ENCODE measurements at regions not wholly inside any gene's neighbourhood (a gene's known extent, or its start where the extent isn't known, plus 50 kb on each side); places are given as distances from the start of the nearest gene placed in this dataset.
"Not testable (repeated sequence)": the region's sequence is repeated elsewhere in the genome, so short reads cannot be mapped to it uniquely, and the experiment has no call there.

DNA sequence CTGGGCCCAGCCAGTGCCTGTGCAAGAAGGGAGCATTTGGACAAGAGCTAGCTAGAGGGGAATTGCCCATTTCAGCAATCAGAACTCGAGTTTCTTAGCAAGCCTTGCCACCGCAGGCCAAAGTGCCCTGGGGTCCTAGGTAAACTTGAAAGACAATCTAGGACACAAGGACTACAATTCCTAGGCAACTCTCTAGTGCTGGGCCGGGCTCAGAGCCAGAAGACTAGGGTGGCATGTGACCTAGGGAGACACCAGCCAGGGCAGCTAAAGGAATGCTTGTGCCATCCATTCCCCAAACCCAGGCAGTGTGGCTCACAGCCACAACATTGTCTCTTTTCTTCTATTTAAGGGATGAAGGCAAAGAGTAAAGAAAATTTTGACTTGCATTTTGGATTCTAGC is 205.0 kb downstream of the BMP4 start:
- DNase-seq (ENCODE audit: low read depth in 4 of 4, low spot score in 3 of 4) = no peak

DNA sequence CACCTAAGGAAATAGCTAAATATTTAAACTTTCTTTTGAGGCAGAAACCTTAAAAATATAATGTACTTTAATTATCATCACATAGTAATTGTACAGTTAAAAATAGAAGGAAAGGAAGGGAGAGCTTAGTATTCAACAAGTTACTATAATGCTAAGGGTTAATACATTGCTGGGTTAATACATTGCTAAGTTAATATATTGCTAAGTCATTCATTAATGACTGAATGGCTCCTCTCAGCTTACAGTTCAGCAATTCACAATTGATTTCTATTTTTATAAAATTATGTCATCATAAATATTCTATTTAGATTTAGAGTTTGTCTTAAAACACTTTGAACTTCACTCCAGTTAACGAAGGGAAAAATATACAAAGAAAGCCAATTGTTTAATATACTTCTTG is 207.9 kb downstream of the BMP4 start:
- peak in 1 of 4 donors; percentile 26 for DNase-seq (ENCODE audit: low read depth in 4 of 4, low spot score in 3 of 4)

DNA sequence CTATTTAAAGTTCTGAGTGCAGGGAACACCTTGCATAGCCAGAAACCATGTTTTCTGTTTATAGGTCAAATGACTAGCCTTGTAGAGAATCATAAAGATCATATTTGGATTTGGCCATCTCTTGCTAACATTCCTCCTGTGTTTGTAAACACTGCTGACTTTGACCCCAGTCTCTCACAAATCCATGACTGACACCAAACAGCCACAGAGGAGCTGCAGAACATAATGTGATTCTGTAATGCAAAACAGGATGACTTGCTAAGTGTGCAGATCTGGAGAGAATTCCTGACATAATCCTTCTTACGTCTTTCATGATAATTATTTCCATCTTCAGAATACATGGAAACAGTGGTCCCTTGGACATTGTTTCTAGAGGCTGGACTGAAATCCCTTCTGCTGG is 211.8 kb downstream of the BMP4 start:
- no peak for DNase-seq (ENCODE audit: low read depth in 4 of 4, low spot score in 3 of 4)

DNA sequence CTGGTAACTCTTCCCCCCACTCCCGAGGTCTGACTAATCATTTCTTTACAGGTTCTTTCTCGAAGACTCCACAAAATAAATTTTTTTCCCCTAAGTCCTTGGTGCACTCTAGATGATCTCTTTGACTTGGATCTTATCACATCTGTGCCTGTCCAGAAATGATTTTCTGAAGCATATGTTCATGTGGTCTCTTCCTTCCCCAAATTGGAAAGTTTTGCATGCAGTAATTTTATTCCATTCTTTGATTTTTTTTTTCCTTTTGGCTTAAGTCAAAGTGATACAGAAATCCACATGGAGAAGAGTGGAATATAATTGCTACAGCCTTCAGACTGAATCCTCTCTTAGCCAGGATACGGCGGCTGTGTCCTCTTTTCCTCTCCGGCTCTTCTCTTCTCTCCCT is 213.3 kb downstream of the BMP4 start:
- DNase-seq (ENCODE audit: low read depth in 4 of 4, low spot score in 3 of 4) = no peak

DNA sequence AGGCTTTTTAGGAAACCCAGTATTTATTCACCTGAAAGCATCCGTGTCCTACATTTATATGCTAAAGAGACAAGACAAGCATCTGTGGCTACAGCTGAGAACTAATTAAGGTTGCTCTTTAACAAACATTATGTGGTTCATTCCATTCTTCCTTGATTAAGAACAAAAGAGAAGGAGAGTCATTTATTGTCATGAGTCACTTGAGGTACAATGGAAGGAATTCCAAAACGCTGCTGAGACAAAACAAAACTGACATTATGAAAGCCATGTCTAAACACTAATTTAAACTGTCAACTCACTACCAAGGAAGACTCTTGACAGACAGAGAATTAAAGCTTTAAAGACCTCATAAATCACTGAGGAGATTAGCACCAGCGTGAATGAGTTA is 214.4 kb downstream of the BMP4 start:
- no peak for DNase-seq (ENCODE audit: low read depth in 4 of 4, low spot score in 3 of 4)

DNA sequence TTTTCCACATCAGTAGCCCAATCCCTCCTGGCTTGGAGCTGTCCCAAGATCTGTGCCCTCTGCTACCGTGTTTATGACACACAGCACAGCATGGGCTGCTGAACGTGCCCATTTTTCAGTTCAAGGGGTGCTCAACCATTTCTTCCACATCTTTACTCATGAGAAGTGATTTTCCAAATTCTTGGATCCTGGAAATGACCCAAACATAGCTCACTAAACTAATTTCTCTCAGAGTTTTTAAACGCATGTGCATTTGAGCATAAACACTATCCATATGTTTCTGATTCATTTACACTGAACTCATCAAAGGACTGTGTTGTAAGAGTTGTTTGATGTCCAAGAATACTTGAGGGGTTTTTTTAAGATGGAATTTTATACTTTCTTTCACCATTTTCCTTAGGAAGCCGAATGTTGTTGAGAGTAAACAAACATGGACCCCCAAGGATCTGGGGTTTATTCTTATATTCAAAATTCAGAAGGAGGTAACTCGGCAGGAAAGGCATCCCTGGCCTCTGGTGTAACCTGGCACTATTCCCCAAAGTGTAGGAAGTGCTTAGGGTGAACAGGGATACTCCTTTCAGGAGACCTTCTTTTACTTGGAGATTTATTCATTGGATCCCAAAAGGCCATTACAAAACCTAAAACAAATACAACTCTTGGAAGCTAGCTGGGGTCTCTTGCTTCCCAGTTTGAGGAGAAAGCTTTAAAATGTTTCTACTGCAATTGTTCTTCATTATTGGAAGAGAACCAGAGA is 215.0 kb downstream of the BMP4 start:
- DNase-seq (ENCODE audit: low read depth in 4 of 4, low spot score in 3 of 4) = no peak

DNA sequence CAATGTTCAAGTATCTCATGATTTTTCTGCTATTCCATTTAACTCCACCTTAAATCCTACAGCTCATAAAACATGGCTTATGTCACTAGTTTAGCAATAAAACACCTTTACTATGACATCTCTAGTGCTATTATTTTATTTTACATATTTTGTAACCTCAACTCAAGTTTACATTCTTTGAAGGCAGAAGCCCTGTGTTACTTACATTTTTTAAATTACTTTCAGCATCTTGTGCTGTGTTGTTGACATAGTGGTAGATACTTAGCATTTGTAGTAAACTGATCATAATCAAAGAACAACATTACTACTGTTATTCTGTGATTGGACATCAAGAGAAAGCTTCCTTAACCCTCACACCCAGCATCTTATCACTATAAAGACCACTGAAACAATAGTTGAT is 216.1 kb downstream of the BMP4 start:
- DNase-seq (ENCODE audit: low read depth in 4 of 4, low spot score in 3 of 4) = no peak

DNA sequence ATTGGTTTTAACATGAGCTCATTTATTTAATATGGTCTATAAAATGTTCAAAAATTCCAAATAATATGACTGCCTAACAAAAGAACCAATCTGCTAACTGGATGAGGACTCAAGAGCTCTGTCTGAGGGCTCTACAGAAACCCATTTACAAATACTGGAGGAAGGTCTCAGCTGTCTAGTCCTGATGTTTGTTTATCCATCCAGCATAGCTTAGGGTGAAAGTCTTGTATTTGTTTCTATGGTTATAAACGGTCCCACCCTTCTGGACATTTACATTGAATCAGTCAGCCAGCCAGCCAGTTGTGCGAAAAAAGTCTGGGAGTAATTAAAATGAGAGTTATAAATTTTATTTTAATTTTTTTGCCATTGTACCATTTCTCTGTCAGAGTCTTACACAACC is 220.7 kb downstream of the BMP4 start:
- DNase-seq (ENCODE audit: low read depth in 4 of 4, low spot score in 3 of 4) = no peak

DNA sequence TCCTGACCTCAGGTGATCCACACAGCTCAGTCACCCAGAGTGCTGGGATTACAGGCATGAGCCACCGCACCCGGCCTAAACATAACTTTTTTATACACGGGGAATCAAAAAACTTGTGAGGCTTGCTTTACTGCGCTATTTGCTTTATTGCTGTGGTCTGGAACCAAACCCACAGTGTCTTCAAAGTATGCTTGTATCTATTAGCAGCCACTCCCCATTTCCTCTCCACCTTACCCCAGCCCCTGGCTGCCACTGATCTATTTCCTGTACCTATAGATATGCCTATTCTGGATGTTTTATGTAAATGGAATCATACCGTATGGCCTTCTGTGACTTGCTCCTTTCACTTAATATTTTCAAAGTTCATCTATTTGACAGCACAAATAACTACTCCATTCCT is 233.4 kb downstream of the BMP4 start:
- DNase-seq (ENCODE audit: low read depth in 4 of 4, low spot score in 3 of 4) = no peak

DNA sequence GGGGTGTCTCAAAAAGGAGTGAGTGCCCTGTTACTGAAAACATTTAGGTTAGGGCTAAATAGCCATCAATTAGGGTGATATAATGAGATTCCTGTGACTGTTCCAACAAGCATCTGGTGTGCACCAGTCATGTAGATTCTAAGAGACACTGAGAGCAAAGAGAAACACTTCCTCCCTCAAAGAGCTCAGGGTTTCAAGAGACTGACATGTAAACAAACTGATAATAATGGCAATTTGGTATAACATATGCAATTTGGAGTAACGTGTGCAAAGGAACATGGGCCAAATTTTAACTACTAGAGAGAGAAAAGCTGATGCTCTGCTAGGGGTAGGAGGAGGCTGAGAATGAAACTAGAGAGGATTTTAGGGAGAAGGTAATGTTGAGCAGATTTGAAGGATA is 237.1 kb downstream of the BMP4 start:
- DNase-seq (ENCODE audit: low read depth in 4 of 4, low spot score in 3 of 4) = no peak

DNA sequence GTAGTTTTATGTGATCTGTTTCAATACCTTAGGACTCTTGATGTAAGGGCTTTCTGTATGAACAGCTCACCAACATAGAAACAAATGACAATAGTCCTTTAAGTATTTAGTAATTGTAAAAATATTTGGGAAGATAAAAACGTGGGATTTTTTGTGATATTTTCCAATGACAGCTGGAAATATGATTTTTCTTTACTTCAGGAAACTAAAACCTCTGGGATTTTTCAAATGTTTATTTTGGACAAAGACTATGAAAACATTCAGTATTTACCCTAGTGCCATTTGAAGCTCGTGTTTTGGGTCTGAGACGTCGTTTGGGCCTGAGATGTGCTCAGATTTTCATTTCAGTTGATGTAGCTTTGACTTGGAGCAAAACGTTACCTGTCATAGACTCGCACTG is 240.0 kb downstream of the BMP4 start:
- no peak for DNase-seq (ENCODE audit: low read depth in 4 of 4, low spot score in 3 of 4)

DNA sequence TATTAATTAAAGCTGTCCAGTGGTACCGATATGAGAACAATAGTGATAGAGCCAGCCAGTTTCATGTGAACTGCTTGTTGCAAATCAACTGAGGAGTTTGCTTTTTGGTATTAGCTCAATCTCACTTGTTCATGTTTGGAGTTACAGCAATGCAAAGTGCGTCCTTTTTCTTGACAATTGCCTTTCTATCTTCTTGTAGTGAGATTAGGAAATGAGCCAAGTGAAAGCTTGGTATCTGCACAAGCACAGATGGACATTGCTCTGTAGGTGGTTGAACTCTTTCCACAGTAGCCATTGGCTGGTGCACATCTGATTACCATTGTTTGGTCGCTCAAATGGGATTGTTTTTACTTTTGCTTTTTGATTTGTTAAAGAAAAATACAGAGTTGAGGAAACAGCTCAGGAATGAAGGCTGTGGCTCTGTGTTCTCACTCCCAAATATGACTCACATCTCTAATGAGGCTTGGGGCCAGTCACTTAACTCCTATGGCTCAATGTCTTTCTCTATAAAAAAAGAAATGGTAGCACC is 241.4 kb downstream of the BMP4 start:
- peak in 2 of 4 donors; percentile 2 to 4 for DNase-seq (ENCODE audit: low read depth in 4 of 4, low spot score in 3 of 4)

DNA sequence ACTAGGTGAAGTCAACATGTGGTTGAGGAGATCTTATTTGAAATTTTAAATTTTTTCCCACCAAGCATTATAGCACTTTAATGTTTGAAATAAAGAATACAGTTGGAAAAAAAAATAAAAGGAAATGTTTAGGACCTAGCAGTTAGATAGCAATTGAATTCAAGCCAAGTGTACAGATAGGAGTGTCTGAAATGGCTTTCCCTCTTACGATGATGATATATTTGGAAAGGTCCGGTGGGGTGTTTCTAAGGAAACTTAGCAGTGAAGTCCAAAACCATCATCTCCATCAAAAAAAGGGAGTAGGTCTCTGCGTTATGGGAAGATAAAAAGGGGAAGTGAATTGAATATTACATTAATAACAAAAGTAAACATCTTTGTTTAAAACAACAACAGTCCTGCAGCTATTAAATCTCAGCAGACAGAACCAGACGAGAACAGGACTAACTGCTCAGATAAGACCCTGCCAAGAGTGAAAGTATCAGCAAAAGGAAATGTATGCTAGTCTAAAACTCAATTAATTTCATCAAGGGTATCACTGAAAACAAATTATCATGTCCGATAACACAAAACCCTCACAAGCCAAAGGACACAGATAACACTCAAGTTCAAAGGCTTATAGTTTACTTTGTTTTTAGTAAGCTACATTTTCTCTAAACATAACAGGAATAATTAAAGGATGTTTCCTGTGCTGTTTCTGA is 242.0 kb downstream of the BMP4 start:
- DNase-seq (ENCODE audit: low read depth in 4 of 4, low spot score in 3 of 4) = peak in 3 of 4 donors; percentile 1 to 31 (median 29)

DNA sequence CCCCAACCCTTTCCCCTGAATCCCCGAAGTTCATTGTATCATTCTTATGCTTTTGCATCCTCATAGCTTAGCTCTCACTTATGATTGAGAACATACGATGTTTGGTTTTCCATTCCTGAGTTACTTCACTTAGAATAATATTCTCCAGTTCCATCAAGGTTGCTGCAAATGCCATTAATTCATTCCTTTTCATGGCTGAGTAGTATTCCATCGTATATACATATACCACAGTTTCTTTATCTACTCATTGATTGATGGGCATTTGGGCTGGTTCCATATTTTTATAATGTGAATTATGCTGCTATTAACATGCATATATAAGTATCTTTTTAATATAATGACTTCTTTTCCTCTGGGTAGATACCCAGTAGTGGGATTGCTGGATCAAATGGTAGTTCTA is 243.7 kb downstream of the BMP4 start:
- DNase-seq (ENCODE audit: low read depth in 4 of 4, low spot score in 3 of 4) = not testable (repeated sequence)

DNA sequence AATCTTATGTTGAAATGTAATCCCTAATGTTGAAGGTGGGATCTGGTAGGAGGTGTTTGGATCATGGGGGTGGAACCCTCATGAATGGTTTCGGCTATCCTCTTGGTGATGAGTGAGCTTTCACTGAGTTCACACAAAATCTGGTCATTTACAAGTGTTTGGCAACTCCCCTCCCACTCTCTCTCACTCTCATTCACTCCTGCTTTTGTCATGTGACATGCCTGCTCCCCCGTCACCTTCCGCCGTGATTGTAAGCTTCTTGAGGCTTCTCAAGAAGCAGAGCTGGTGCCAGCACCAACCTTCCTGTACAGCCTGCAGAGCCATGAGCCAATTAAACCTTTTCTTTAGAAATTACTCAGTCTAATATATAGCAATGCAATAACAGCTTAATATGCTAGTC is 245.4 kb downstream of the BMP4 start:
- DNase-seq (ENCODE audit: low read depth in 4 of 4, low spot score in 3 of 4) = no peak

DNA sequence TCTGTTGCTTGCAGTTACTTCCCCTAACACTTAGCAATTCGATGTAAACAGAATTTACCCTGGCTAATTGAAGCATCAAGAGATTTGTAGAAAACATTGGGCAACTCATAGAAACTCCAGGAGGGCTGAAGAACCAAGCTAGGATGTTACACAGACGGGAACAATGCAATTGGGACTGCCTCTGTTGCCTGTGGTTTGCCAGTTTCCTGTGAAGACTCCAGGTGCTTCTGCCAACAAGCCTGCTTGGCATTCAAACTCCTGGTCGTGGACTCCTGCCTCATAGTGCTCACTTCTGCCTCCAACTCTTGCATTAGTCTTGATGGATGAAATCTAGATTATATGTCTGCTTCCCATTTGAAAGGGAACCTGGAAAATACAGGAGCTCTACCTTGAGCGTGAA is 246.0 kb downstream of the BMP4 start:
- DNase-seq (ENCODE audit: low read depth in 4 of 4, low spot score in 3 of 4) = no peak

DNA sequence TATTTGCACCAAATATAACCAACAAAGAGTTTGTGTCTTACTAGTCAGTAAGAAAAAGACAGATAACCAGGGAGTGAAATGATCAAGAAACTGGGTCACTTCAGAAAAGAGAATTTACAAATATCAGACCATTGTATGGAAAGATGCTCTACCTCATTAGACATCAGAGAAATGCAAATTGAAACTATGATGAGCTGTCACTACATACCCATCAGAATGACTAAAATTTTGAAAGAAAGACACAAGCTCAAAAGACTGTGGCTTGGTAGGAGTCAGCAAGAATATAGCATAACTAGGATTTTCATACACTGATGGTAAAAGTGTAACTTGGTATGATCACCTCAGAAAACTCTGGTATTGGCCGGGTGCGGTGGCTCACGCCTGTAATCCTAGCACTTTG is 247.2 kb downstream of the BMP4 start:
- DNase-seq (ENCODE audit: low read depth in 4 of 4, low spot score in 3 of 4) = no peak

DNA sequence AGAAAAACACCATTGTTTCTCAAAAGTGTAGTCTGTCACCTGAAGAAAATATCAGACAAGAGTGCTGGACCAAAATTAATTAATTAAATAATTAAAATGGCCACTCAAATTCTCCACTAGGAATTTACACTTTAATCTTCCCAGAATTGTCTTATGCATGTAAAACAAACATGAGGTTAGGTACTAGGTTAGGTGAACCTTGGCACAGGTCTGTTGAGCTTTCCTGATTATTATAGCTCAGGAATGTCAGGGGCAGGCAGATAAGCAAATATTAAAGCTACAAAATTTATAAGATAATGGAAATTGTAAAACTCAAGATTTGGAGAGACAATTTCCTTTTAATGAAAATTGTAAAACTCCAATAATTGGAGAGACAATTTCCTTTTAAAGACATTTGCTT is 253.2 kb downstream of the BMP4 start:
- no peak for DNase-seq (ENCODE audit: low read depth in 4 of 4, low spot score in 3 of 4)

DNA sequence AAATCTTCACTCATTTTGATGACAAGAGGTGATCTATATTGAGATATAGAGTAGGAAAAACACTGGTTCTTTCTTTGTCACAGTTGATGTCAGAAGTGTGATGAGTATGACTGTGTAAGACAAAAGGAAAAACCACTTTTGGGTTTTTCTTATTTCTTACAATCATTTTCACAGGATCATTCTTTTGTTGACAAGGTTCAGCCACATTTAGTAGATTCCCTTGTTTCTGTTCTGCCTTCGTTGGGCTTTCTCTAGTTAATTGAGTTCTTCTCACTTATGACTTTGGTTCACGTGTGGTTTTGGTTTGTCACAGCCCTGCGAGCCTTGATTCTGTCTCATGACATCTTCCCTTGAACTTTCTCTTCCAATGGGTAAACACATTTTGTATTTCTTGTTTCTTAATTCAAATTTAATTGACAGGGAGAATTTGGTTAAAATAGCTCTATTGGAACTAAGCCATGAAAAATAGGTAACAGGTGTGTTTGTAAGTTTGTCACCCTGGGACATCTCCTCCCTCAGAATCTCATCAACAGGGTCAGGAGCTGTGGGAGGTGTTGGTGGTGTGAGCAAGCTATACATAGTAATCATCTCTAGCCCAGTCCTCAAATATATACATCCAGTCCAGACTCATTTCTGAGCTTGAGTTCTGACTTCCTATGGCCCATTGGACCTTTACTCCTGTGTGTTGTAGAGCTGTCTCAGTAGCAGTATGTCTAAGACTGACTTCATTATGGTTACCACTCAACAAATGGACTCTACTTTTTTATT is 255.3 kb downstream of the BMP4 start:
- DNase-seq (ENCODE audit: low read depth in 4 of 4, low spot score in 3 of 4) = no peak

DNA sequence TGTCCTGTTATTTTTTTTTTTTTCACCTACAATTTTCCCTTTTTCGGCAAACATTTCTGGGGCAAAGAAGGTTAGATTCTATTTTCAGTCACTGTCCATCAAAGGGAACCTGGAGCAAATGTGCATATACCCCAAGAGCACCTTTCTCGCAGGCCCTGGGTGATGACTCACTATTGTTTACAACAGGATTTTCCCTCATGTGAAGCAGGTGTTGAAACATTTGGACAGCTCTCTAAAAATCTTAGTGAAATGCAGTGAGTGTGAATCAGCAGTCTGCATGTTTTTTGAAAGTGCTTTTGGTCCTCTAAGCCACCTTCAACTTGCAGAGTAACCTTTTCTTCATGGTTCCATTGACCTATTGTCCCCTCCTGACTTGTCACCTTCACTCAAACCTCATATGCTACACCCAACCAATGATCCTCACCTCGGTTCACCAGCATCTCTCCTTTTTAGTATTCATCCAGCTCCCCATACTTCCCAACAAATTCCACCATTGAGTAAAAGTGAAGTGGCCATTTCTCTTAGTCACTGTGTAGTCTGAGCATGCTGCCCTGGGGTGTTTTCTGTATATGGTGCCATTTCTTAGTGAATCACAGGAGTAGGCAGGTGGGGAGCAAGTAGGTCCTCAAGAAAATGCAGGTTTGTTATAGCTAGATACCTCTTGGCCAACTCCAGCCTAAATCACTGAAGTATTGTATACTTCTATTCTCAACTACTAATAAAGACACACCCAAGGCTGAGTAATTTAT is 260.2 kb downstream of the BMP4 start:
- no peak for DNase-seq (ENCODE audit: low read depth in 4 of 4, low spot score in 3 of 4)

DNA sequence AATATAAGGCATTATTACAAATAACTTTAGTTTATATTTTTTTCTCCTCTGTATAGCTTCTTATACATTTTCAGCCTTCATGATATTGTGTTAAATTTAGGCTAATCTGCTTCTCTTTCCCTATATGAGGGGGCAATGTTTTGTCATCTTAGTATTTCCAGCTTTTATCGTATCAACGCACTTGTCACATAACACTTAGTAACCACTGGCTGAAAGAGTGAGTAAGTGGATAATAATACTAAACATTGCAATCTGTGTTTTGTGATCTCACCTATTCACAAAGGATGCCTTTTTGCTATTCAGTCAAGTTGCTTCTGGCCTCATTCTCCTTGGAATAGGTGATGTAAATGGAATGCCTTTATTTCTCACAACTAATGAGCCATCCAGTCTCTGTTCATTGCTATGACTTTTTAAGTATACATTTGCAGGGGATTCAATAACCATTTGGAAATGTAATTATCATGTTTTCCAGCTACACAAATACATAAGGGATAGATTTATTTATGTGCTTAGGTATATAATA is 260.9 kb downstream of the BMP4 start:
- DNase-seq (ENCODE audit: low read depth in 4 of 4, low spot score in 3 of 4) = no peak

Measured in right renal pelvis (tissue), 4 donors.